ENCODE measurements at regions not wholly inside any gene's neighbourhood (a gene's known extent, or its start where the extent isn't known, plus 50 kb on each side); places are given as distances from the start of the nearest gene placed in this dataset.

DNA sequence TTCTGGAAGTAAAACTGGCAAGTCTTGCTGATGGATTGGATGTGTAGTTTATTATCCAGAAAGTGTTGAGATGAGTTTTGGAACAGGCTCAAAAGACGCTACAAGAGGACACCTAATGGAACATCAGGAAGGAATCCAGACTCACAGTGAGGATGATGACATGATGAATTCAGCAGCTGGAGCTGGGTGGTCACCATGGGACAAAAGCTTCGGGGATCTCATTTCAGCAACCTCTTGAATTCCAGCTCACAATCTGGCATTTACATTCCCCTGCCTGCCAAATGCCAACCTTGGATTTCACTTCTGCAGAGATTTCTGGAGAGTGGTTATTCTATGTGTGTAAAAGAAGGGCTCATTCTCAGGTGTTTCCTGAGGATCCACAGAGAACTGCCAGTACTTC lies 288.0 kb upstream of the TMTC4 start:
- TF ChIP-seq, protein P1, sequence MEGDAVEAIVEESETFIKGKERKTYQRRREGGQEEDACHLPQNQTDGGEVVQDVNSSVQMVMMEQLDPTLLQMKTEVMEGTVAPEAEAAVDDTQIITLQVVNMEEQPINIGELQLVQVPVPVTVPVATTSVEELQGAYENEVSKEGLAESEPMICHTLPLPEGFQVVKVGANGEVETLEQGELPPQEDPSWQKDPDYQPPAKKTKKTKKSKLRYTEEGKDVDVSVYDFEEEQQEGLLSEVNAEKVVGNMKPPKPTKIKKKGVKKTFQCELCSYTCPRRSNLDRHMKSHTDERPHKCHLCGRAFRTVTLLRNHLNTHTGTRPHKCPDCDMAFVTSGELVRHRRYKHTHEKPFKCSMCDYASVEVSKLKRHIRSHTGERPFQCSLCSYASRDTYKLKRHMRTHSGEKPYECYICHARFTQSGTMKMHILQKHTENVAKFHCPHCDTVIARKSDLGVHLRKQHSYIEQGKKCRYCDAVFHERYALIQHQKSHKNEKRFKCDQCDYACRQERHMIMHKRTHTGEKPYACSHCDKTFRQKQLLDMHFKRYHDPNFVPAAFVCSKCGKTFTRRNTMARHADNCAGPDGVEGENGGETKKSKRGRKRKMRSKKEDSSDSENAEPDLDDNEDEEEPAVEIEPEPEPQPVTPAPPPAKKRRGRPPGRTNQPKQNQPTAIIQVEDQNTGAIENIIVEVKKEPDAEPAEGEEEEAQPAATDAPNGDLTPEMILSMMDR (IDR thresholded peaks at IDR 0.05), result no peak
- H3K4me3 Mint-ChIP-seq, result no peak overlapping the region

GRCh38 chr13:100961186-100961585 lies 286.6 kb upstream of the TMTC4 start:
- Mint-ChIP-seq H3K4me3 (no peak overlapping the region), H3K9me3 (peaks cover 8% of the 10 kb centered on the region; the same call in 1 of the 2 replicates), H3K27me3 (ENCODE audit: insufficient read depth) (peaks cover 9% of the 10 kb centered on the region), H3K27ac (no peak overlapping the region), H3K36me3 (ENCODE audit: low read depth) (no peaks in the 10 kb centered on the region), H3K4me1 (ENCODE audit: low read depth) (no peaks in the 10 kb centered on the region)
- TF ChIP-seq, protein P1 (IDR thresholded peaks at IDR 0.05), result no peak
- no peak for DNase-seq

More for the DNA sequence above, 288.0 kb upstream of the TMTC4 start:
- Mint-ChIP-seq H3K4me1 (ENCODE audit: low read depth) (no peaks in the 10 kb centered on the region), H3K27me3 (ENCODE audit: insufficient read depth) (peaks cover 9% of the 10 kb centered on the region), H3K36me3 (ENCODE audit: low read depth) (no peaks in the 10 kb centered on the region), H3K27ac (no peak overlapping the region), H3K9me3 (peaks cover 13% of the 10 kb centered on the region; the same call in 1 of the 2 replicates)
- no peak for DNase-seq

GRCh38 chr13:100958831-100959230 lies 284.2 kb upstream of the TMTC4 start:
- Mint-ChIP-seq H3K27me3 (ENCODE audit: insufficient read depth) (peaks cover 6% of the 10 kb centered on the region), H3K4me3 (no peak overlapping the region), H3K4me1 (ENCODE audit: low read depth) (no peaks in the 10 kb centered on the region), H3K27ac (no peak overlapping the region), H3K9me3 (peaks cover 7% of the 10 kb centered on the region; the same call in 1 of the 2 replicates), H3K36me3 (ENCODE audit: low read depth) (no peaks in the 10 kb centered on the region)
- no peak for DNase-seq
- TF ChIP-seq, protein P1 (IDR thresholded peaks at IDR 0.05), result no peak

DNA sequence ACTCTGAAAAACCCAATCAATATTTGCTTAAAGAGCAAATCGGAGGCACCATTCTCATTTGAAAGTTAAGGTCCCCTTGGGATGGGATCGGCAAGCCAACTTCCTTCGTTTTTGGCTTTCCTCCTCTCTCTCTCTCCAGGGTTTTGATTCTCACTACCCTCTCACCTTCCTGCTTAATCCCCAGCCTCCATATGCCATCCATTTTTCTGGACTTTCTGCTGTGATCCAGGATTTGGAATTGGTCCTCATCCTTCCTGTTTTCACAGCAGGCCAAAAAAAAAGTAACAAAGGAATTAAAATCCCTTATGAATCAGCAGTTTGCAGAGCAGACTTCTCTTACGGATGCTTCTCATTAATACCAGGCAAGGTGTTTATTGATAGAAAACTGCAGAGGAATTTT lies 283.1 kb upstream of the TMTC4 start:
- Mint-ChIP-seq H3K36me3 (ENCODE audit: low read depth) (no peaks in the 10 kb centered on the region), H3K4me1 (ENCODE audit: low read depth) (no peaks in the 10 kb centered on the region), H3K27ac (no peak overlapping the region), H3K4me3 (no peak overlapping the region), H3K27me3 (ENCODE audit: insufficient read depth) (peaks cover 6% of the 10 kb centered on the region), H3K9me3 (peaks cover 7% of the 10 kb centered on the region; the same call in 1 of the 2 replicates)
- DNase-seq, result no peak
- TF ChIP-seq, protein P1 (IDR thresholded peaks at IDR 0.05), result no peak

- Mint-ChIP-seq H3K9me3 (peaks cover 5% of the 10 kb centered on the region; the same call in 1 of the 2 replicates), H3K4me1 (ENCODE audit: low read depth) (no peaks in the 10 kb centered on the region), H3K36me3 (ENCODE audit: low read depth) (no peaks in the 10 kb centered on the region), H3K4me3 (no peak overlapping the region), H3K27ac (no peak overlapping the region), H3K27me3 (ENCODE audit: insufficient read depth) (peaks cover 3% of the 10 kb centered on the region)
- TF ChIP-seq, protein P1 (IDR thresholded peaks at IDR 0.05), result no peak
- no peak for DNase-seq
Measured at GRCh38 chr13:100954430-100955305, 280.1 kb upstream of the TMTC4 start.
